Endothelial cell of umbilical vein (primary cell): ENCODE measurements at regions not wholly inside any gene's neighbourhood (a gene's known extent, or its start where the extent isn't known, plus 50 kb on each side); places are given as distances from the start of the nearest gene placed in this dataset.

ENCODE experiments used
- BruUV-seq: library from RNA; stranded (reverse); fragments of 400-500 nt; replicated peaks from 2 replicates; lab custom pipeline; 2021; lab: Mats Ljungman, UMichigan
- CTCF ChIA-PET: fragments of 300-600, 350-600 bp; sonication (Branson Sonifier 250); formaldehyde crosslinking; loops from one replicate; lab custom pipeline; 2021; ENCODE audit warnings: antibody characterized with exemption, inconsistent platforms; lab: Charles Lee
- POLR2A ChIA-PET: fragments of 300-600, 350-600 bp; sonication (Branson Sonifier 250); formaldehyde crosslinking; loops from one replicate; lab custom pipeline; 2021; ENCODE audit warnings: antibody characterized with exemption, inconsistent platforms; lab: Charles Lee
- DNase-seq: peaks from one replicate; pipeline ENCODE4 v3.0.0-alpha.2; 2011; ENCODE audit warnings: low read depth, low spot score
- FAIRE-seq: peaks from 2 replicates; lab custom pipeline; 2011; peaks lifted over from hg19 to GRCh38; lab: Jason Lieb, UNC
- H2AFZ ChIP-seq: 2 replicates; pipeline ENCODE4 v1.6.0; 2012; ENCODE audit warnings: low read depth, low read length, control low read depth, inconsistent platforms
- H3K27ac ChIP-seq: 2 replicates; pipeline ENCODE4 v1.5.1; 2011; ENCODE audit warnings: low read depth, mild to moderate bottlenecking, control low read depth, low read length, moderate library complexity; ENCODE audit not compliant: insufficient read depth
- H3K27me3 ChIP-seq, 2 experiments: 2 replicates each; pipeline versions ENCODE4 v1.6.0 to v1.6.1; 2011; ENCODE audit warnings: low read length in 2 of 2, mixed read lengths in 1 of 2; ENCODE audit not compliant: control insufficient read depth in 2 of 2, insufficient read depth in 2 of 2
- H3K36me3 ChIP-seq, 2 experiments: 2 replicates in 1 of 2; 3 replicates in 1 of 2; pipeline ENCODE4 v1.5.1; 2011; ENCODE audit warnings: low read length in 2 of 2, mild to moderate bottlenecking in 1 of 2, moderate library complexity in 1 of 2; ENCODE audit not compliant: control insufficient read depth in 2 of 2, insufficient read depth in 2 of 2; ENCODE audit errors: extremely low read depth in 1 of 2
- H3K4me1 ChIP-seq: 3 replicates; pipeline ENCODE4 v1.5.1; 2011; ENCODE audit warnings: mild to moderate bottlenecking, low read length; ENCODE audit not compliant: control insufficient read depth, insufficient read depth; ENCODE audit errors: extremely low read depth
- H3K4me2 ChIP-seq: 2 replicates; pipeline ENCODE4 v1.6.1; 2011; ENCODE audit warnings: low read length, control low read depth, mixed read lengths; ENCODE audit not compliant: insufficient read depth
- H3K4me3 ChIP-seq, 3 experiments: fragments of 200-600 bp in 1 of 3; sonication (generic), shearing (Covaris generic) in 1 of 3; replicated peaks in 1 of 3; 2 replicates each; pipeline ENCODE4 v1.5.1; 2011 to 2016; ENCODE audit warnings: control low read depth in 3 of 3, low read length in 3 of 3, mild to moderate bottlenecking in 2 of 3, inconsistent platforms in 1 of 3, low read depth in 1 of 3, moderate library complexity in 1 of 3; ENCODE audit not compliant: insufficient read depth in 1 of 3
- H3K79me2 ChIP-seq: 2 replicates; pipeline ENCODE4 v1.6.0; 2012; ENCODE audit warnings: low read length, inconsistent platforms; ENCODE audit not compliant: control insufficient read depth, insufficient read depth
- H3K9ac ChIP-seq: replicated peaks from 2 replicates; pipeline ENCODE3; 2011; ENCODE audit warnings: low read length, control low read depth; ENCODE audit not compliant: insufficient read depth; ENCODE audit errors: extremely low read depth
- H3K9me1 ChIP-seq: replicated peaks from 3 replicates; pipeline ENCODE4 v1.6.0; 2011; ENCODE audit warnings: mild to moderate bottlenecking, low read length; ENCODE audit not compliant: control insufficient read depth, insufficient read depth; ENCODE audit errors: extremely low read depth
- H3K9me3 ChIP-seq: replicated peaks from 2 replicates; pipeline ENCODE4 v1.5.1; 2012; ENCODE audit warnings: low read length, inconsistent platforms; ENCODE audit not compliant: control insufficient read depth, insufficient read depth
- H4K20me1 ChIP-seq: replicated peaks from 2 replicates; pipeline ENCODE3; 2011; ENCODE audit warnings: mild to moderate bottlenecking, low read length; ENCODE audit not compliant: control insufficient read depth, insufficient read depth; ENCODE audit errors: extremely low read depth
- CTCF ChIP-seq, 2 donors: IDR thresholded peaks; 1 replicate in 1 of 2; 2 replicates in 1 of 2; pipeline ENCODE4 v1.5.1; 2011; ENCODE audit warnings: low read length in 2 of 2, mild to moderate bottlenecking in 2 of 2, moderate library complexity in 2 of 2, control low read depth in 1 of 2, inconsistent platforms in 1 of 2, low read depth in 1 of 2; ENCODE audit not compliant: insufficient read depth in 1 of 2; ENCODE audit errors: extremely low read depth in 1 of 2
- EZH2 ChIP-seq: IDR thresholded peaks from 2 replicates; pipeline ENCODE4 v1.6.1; 2012; ENCODE audit warnings: borderline replicate concordance, low read depth, mild to moderate bottlenecking, moderate library complexity, low read length, inconsistent platforms; ENCODE audit not compliant: severe bottlenecking
- FOS ChIP-seq: IDR thresholded peaks from 2 replicates; pipeline ENCODE4 v1.6.1; 2011; ENCODE audit warnings: mild to moderate bottlenecking, low read length, moderate library complexity, borderline replicate concordance; ENCODE audit not compliant: insufficient read depth
- GATA2 ChIP-seq: IDR thresholded peaks from 2 replicates; pipeline ENCODE4 v1.7.0; 2011; ENCODE audit warnings: low read depth, mild to moderate bottlenecking, moderate library complexity, mixed read lengths, low read length; ENCODE audit not compliant: insufficient read length, insufficient read depth
- JUN ChIP-seq: IDR thresholded peaks from 2 replicates; pipeline ENCODE4 v1.6.1; 2011; ENCODE audit warnings: borderline replicate concordance, low read depth; ENCODE audit not compliant: insufficient read length, insufficient read depth
- MYC ChIP-seq: IDR thresholded peaks from one replicate; pipeline ENCODE4 v1.6.1; 2011; ENCODE audit warnings: mild to moderate bottlenecking, low read depth, low read length
- POLR2A ChIP-seq: IDR thresholded peaks from 2 replicates; pipeline ENCODE4 v1.6.1; 2012; ENCODE audit warnings: low read depth, mild to moderate bottlenecking, control low read depth, low read length
- POLR2AphosphoS5 ChIP-seq: IDR thresholded peaks from 2 replicates; pipeline ENCODE4 v1.6.1; 2012; ENCODE audit warnings: low read depth, mild to moderate bottlenecking, control low read depth, low read length, moderate library complexity; ENCODE audit not compliant: insufficient read depth
- dilution Hi-C: fragments of 300-500 bp; cut with MboI; formaldehyde crosslinking; loops from one replicate; pipeline ENCODE4 v1.15.0; 2019; ENCODE audit warnings: low sequenced_read_pairs; ENCODE audit not compliant: extremely low pct_ligation_motif_present
- intact Hi-C: fragments of 100-400 bp; cut with micrococcal nuclease; formaldehyde crosslinking; loops from one replicate; pipeline ENCODE4 v1.10.0; 2022

DNA sequence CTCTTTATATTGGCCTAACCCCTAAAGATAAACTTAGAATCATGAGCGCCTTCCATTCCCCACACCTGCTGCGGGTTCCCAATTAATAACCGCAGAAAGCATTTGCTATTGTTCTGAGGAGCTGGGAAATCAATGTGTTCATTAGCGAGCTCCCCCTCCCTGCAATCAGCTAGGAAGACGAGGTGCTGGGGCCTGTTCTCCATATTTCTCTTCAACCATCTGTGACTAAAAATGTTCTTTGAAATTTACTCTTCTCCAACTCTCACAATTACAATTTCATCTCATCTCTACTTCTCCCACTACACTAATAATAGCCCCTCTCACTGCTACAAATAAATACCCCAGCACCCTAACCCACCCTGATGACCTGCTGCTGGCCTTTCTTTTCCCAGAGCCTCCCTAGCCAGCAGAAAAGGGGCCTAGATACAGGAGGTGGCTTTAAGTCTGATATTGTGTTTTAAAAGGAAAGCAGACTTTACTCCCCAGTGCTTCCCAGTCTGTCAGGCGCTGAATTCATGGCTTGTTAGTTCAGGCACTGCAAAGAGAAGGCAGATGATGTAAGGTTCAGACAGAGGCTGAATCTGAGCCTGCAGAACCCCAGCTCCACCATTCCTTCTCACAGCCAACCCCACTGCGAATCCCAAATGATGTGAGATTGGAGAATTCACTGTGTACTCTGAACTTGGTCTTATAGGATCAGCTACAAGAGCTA is 477.5 kb upstream of the DAB1 start:
- H3K36me3 ChIP-seq: no peaks in the 10 kb centered on the region

More for the DNA sequence above, 477.5 kb upstream of the DAB1 start:
- intact Hi-C loops (no loop called here), dilution Hi-C loops (no loop called here)
- Histone ChIP-seq H3K4me2 (no peak overlapping the region), H3K9ac (no peak overlapping the region), H3K9me3 (peaks cover 2% of the 10 kb centered on the region), H3K4me1 (no peaks in the 10 kb centered on the region), H3K9me1 (no peaks in the 10 kb centered on the region), H3K4me3 (no peak overlapping the region), H3K27me3 (no peaks in the 10 kb centered on the region), H4K20me1 (no peaks in the 10 kb centered on the region), H3K79me2 (no peaks in the 10 kb centered on the region), H3K27ac (no peak overlapping the region), H2AFZ (no peak overlapping the region)
- no peak for DNase-seq
- TF ChIP-seq GATA2 (no peak), EZH2 (no peak), JUN (no peak), FOS (no peak), POLR2AphosphoS5 (no peak), MYC (no peak), CTCF (IDR thresholded peaks at IDR 0.05; ENCODE audit: extremely low read depth in 1 of 2, insufficient read depth in 1 of 2, low read depth in 1 of 2, low read length in 2 of 2) (no peak), POLR2A (no peak)
- no peak for FAIRE-seq
- no TSS peak for BruUV-seq
- CTCF ChIA-PET: no interaction called here
- POLR2A ChIA-PET: no interaction called here
